ENCODE measurements at regions not wholly inside any gene's neighbourhood (a gene's known extent, or its start where the extent isn't known, plus 50 kb on each side); places are given as distances from the start of the nearest gene placed in this dataset.
"Not testable (repeated sequence)": the region's sequence is repeated elsewhere in the genome, so short reads cannot be mapped to it uniquely, and the experiment has no call there.

DNA sequence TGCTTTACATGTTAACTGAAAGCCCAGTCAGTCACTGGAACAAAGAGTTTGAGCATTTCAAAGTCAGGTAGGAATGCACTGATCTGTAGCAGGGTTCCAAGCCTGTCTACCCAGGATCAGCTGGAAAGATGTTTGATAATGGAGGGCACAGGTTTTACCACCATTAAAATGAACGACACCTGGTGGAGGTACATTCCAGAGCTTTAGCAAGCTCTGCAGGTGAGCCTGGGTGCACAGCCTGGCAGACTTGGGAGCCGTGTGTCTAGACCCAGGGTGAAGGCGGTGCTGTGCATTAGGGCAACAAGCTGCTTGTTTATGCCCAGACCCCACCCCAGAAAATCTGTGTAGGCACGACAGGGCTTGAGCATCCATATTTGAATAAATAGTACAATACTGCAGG, 206.7 kb downstream of the RTP5 start:
- not testable (repeated sequence) for TF ChIP-seq BACH1 (IDR thresholded peaks at IDR 0.05; ENCODE audit: borderline replicate concordance); ZSCAN29 (IDR thresholded peaks at IDR 0.05); SIN3A (IDR thresholded peaks at IDR 0.05; ENCODE audit: low read depth, low read length); NR2F1 (conservative IDR thresholded peaks at IDR 0.05); JUNB (IDR thresholded peaks at IDR 0.05)
